ENCODE measurements at regions not wholly inside any gene's neighbourhood (a gene's known extent, or its start where the extent isn't known, plus 50 kb on each side); places are given as distances from the start of the nearest gene placed in this dataset.

DNA sequence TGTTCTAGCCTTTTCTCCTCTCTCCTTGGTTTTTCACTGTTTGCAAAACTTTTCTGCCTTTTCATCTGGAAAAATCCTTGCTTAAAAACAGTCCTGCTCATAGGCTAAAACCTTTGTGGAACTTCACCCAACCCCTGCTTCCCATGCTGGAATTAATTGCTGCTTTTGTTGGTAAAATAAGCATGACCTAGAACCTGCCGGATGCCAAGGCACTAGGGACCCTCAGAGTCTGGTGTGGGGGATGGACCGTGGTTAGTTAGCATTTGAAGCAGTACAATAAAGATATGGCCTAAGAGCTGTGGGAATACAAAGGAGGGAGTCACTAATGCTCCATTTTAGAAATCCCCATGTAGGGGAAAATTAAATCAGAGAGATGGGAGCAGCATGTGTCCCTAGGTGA lies 326.3 kb downstream of the KCNRG start:
- Histone ChIP-seq H2AFZ (no peak overlapping the region), H3K36me3 (ENCODE audit: low read depth) (no peaks in the 10 kb centered on the region)

DNA sequence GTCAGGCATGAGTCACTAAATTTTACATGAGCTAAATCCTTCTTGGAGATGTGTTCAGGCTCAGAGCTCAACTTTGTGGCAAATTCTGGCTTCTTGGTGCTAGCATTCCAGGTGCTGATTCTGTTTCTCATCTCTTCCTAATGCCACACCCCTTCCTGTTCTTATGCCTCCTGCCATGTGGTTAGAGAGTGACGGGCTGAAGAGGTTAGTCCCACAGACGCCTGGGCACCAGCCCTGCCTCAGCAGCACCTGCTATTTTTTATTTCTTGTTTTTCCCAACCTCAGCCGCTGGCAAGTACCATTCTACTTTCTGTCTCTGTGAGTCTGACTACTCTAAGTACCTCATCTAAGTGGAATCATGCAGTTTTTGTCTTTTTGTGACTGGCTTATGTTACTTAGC lies 329.5 kb downstream of the KCNRG start:
- 66 to 75% methylated on average over 3 of the region's 3 CpGs for WGBS, 2 experiments (ENCODE audit: low coverage in 1 of 2, low lambda C conversion rate in 2 of 2, missing lambda C conversion rate in 2 of 2)
- Histone ChIP-seq H4K20me1 (ENCODE audit: insufficient read depth) (no peaks in the 10 kb centered on the region), H2AFZ (no peak overlapping the region), H3K27ac (no peak overlapping the region), H3K9me2 (ENCODE audit: insufficient read depth) (no peaks in the 10 kb centered on the region), H3K4me3 (no peak overlapping the region), H3K27me3 (replicated peaks; ENCODE audit: insufficient read depth) (no peaks in the 10 kb centered on the region; the same call in 1 of the 2 replicates), H3K4me1 (ENCODE audit: insufficient read depth) (no peaks in the 10 kb centered on the region), H3K36me3 (ENCODE audit: low read depth) (no peaks in the 10 kb centered on the region), H3F3A (ENCODE audit: insufficient read depth) (no peaks in the 10 kb centered on the region), H3K9me3 (ENCODE audit: low read depth) (no peaks in the 10 kb centered on the region), H3K4me2 (ENCODE audit: unreplicated experiment) (no peak overlapping the region), H3K9ac (no peak overlapping the region), H3K79me2 (ENCODE audit: insufficient read depth) (no peaks in the 10 kb centered on the region)
- TF ChIP-seq EZH2phosphoT487 (IDR thresholded peaks at IDR 0.05; ENCODE audit: insufficient read depth, low read depth) = no peak
- TF ChIP-seq EZH2 (IDR thresholded peaks at IDR 0.05; ENCODE audit: insufficient read depth, poor library complexity, severe bottlenecking) = no peak
- DNase-seq = no peak
- in situ Hi-C loops (cut with MboI) = no loop called here

More for the DNA sequence above, 326.3 kb downstream of the KCNRG start:
- no peaks in the 10 kb centered on the region for H3K9me3 ChIP-seq (ENCODE audit: low read depth)
- H3K9ac ChIP-seq = no peak overlapping the region
- no peaks in the 10 kb centered on the region for H3K4me1 ChIP-seq (ENCODE audit: insufficient read depth)
- DNase-seq = no peak
- no peaks in the 10 kb centered on the region for H4K20me1 ChIP-seq (ENCODE audit: insufficient read depth)
- H3K27ac ChIP-seq = no peak overlapping the region
- in situ Hi-C loops (cut with MboI) = no loop called here
- TF ChIP-seq EZH2phosphoT487 (IDR thresholded peaks at IDR 0.05; ENCODE audit: insufficient read depth, low read depth) = no peak
- no peak for TF ChIP-seq EZH2 (IDR thresholded peaks at IDR 0.05; ENCODE audit: insufficient read depth, poor library complexity, severe bottlenecking)
- no peaks in the 10 kb centered on the region; the same call in 1 of the 2 replicates for H3K27me3 ChIP-seq (replicated peaks; ENCODE audit: insufficient read depth)
- no peaks in the 10 kb centered on the region for H3K79me2 ChIP-seq (ENCODE audit: insufficient read depth)
- H3K4me2 ChIP-seq (ENCODE audit: unreplicated experiment) = no peak overlapping the region
- H3F3A ChIP-seq (ENCODE audit: insufficient read depth) = no peaks in the 10 kb centered on the region
- H3K4me3 ChIP-seq = no peak overlapping the region
- H3K9me2 ChIP-seq (ENCODE audit: insufficient read depth) = no peaks in the 10 kb centered on the region
- WGBS, 2 experiments (ENCODE audit: low coverage in 1 of 2, low lambda C conversion rate in 2 of 2, missing lambda C conversion rate in 2 of 2) = 85 to 90% methylated on average over 2 of the region's 2 CpGs

DNA sequence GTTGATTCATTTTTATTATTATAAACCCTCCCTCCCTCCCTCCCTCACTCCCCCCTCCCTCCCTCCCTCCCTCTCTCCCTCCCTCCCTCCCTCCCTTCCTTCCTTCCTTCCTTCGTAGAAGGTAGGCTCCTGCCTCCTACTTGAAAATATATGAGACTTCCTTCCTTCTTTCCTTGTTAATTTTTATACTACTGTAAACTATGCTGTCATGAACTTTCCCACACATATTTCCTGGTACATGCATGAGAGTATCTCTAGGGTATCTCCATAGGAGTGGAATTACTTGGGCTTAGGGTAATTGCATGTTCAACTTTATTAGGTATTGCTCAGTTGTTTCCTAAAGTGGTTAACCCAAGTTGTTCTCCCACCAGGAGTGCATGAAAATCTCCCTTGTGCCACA lies 330.6 kb downstream of the KCNRG start:
- Histone ChIP-seq H4K20me1 (ENCODE audit: insufficient read depth) (no peaks in the 10 kb centered on the region), H3K9me3 (ENCODE audit: low read depth) (no peaks in the 10 kb centered on the region), H2AFZ (no peak overlapping the region), H3K9me2 (ENCODE audit: insufficient read depth) (no peaks in the 10 kb centered on the region), H3K4me2 (ENCODE audit: unreplicated experiment) (no peak overlapping the region), H3K27ac (no peak overlapping the region), H3F3A (ENCODE audit: insufficient read depth) (no peaks in the 10 kb centered on the region), H3K79me2 (ENCODE audit: insufficient read depth) (no peaks in the 10 kb centered on the region), H3K9ac (no peak overlapping the region), H3K4me3 (no peak overlapping the region), H3K27me3 (replicated peaks; ENCODE audit: insufficient read depth) (no peaks in the 10 kb centered on the region; the same call in 1 of the 2 replicates), H3K36me3 (ENCODE audit: low read depth) (no peaks in the 10 kb centered on the region), H3K4me1 (ENCODE audit: insufficient read depth) (no peaks in the 10 kb centered on the region)
- WGBS, 2 experiments (ENCODE audit: low coverage in 1 of 2, low lambda C conversion rate in 2 of 2, missing lambda C conversion rate in 2 of 2) = 79 to 88% methylated on average over 1 of the region's 1 CpG
- no peak for TF ChIP-seq EZH2 (IDR thresholded peaks at IDR 0.05; ENCODE audit: insufficient read depth, poor library complexity, severe bottlenecking)
- in situ Hi-C loops (cut with MboI) = no loop called here
- DNase-seq = no peak

DNA sequence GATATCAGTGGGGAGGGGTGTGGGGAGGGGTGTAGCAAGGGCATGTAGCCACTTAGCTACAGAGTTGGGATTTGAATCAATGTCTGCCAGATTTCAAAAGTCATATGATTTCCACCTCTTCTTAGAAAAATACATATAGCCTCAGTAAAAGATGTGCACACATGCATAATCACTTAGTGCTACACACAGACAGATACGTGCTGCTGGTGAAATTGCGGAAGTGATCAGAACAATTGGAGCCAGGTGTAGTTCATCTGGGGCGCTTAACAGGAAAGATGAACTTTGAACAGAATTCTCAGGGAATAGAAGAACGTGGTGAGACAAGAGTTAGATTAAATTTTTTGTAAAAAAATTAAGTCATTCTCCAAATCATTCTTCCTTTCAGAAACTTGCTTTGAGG lies 333.1 kb downstream of the KCNRG start:
- Histone ChIP-seq H3K27ac (no peak overlapping the region), H3K9me3 (ENCODE audit: low read depth) (no peaks in the 10 kb centered on the region), H3F3A (ENCODE audit: insufficient read depth) (peaks cover 10% of the 10 kb centered on the region), H3K4me1 (ENCODE audit: insufficient read depth) (peaks cover 7% of the 10 kb centered on the region), H3K4me2 (ENCODE audit: unreplicated experiment) (no peak overlapping the region), H2AFZ (no peak overlapping the region), H4K20me1 (ENCODE audit: insufficient read depth) (no peaks in the 10 kb centered on the region), H3K79me2 (ENCODE audit: insufficient read depth) (no peaks in the 10 kb centered on the region), H3K9me2 (ENCODE audit: insufficient read depth) (no peaks in the 10 kb centered on the region), H3K36me3 (ENCODE audit: low read depth) (no peaks in the 10 kb centered on the region), H3K9ac (no peak overlapping the region), H3K27me3 (replicated peaks; ENCODE audit: insufficient read depth) (no peaks in the 10 kb centered on the region), H3K4me3 (no peak overlapping the region)
- in situ Hi-C loops (cut with MboI) = no loop called here
- DNase-seq = no peak
- no peak for TF ChIP-seq EZH2 (IDR thresholded peaks at IDR 0.05; ENCODE audit: insufficient read depth, poor library complexity, severe bottlenecking)
- no peak for TF ChIP-seq EZH2phosphoT487 (IDR thresholded peaks at IDR 0.05; ENCODE audit: insufficient read depth, low read depth)
- WGBS, 2 experiments (ENCODE audit: low coverage in 1 of 2, low lambda C conversion rate in 2 of 2, missing lambda C conversion rate in 2 of 2) = 53 to 56% methylated on average over 4 of the region's 4 CpGs

Measured in GM23248 (cell line).